GM21360 (cell line): ENCODE measurements at regions not wholly inside any gene's neighbourhood (a gene's known extent, or its start where the extent isn't known, plus 50 kb on each side); places are given as distances from the start of the nearest gene placed in this dataset.
"Not testable (repeated sequence)": the region's sequence is repeated elsewhere in the genome, so short reads cannot be mapped to it uniquely, and the experiment has no call there.

Source experiments
- ATAC-seq: cut with Tn5 transposase; IDR thresholded peaks from one replicate; pipeline ENCODE4 v1.9.1; 2021; ENCODE audit warnings: mild to moderate bottlenecking, moderate library complexity; ENCODE audit not compliant: unreplicated experiment

DNA sequence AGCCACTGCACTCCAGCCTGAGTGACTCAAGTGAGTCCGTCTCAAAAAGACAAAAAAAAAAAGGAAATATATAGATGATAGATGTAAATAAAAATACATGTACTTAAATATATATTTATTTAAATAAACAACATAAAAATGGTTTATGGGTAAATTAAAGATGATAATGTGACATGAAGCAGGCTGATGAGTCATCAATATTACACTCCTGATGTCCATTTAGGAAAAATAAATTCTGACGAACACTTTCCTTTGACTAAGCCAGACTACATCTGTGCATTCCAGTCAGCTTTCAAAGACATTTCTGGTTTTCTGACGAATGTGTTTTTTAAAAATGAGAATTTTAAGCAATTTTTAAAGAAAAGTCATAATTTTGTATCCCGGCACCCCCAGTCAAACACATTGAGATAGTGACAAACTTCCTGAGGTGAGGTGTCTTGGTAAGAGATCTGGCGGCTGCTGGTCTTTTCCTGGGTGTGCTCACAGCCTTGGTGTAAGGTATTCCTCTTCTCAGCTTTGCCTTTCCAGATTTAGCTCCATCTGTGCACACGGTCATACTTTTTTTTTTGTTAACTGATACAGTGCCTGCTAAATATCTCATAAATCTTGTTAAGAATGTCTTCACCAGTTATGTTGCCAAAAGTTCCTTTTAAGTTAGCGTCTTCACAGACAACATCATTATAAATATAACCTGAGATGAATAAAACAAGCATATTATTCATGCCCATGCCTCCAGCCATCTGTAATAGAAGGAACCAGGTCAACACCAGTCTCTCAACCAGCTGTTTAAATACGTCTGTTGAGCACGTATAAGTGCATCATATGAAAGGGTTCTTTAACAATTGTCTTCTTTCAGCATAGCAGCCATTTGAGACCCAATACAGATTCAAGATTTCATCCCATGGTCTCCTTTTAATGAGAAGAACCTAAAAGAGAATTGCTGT is 214.5 kb upstream of the PLD5 start:
- ATAC-seq = no peak

DNA sequence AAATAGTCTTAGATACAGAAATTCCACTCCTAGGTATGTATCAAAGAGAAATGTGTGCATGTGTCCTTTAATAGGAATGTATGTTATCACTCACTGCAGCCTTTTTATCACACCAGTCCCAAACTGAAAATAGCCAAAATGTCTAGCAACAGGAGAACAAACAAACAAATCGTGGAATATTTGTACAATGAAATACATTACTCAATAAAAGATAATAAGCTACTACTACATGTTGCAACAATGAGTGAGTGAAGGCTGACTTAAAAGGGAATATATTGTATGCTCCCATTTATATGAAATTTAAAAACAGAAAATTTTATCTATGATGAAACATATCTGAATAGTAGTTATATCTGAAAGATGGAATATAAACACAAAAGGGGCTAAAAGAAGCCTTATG is 212.1 kb upstream of the PLD5 start:
- ATAC-seq = no peak

DNA sequence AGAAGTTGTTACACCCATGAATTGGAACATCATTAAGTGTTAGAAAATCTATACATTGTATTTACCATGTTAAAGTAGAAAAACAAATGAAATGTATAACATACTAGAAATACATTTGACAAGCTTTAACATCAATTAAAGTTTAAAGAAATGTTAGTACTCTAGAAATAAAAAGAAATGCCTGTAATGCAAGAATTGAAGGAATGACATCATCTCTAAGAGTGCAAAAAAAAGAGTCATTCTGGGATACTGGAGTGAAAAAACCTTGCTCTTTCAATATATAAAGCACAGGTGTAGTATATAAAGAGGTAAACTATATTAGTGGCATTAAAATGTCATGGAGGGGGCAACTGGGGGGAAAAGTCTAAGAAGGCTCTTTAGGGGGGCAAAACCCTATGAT is 210.8 kb upstream of the PLD5 start:
- no peak for ATAC-seq

DNA sequence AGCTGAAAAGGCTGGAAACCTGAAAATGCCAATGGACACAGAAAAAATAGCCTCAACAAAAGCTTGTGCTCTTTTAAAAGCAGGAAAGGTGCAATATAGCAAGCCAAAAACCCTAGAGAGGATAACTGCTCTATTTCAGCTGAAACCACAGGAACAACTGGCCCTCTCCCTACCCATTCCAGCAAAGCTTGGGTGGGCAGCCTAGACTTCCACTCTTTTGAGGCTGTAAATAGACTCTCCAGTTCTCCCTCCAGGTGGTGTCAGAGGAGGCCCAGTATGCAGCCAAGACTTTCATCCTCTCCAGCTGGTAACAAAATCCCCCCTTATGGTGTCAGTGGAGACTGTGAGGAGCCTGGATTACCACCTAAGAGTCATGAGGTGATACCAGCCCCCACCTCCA is 206.9 kb upstream of the PLD5 start:
- ATAC-seq = no peak

DNA sequence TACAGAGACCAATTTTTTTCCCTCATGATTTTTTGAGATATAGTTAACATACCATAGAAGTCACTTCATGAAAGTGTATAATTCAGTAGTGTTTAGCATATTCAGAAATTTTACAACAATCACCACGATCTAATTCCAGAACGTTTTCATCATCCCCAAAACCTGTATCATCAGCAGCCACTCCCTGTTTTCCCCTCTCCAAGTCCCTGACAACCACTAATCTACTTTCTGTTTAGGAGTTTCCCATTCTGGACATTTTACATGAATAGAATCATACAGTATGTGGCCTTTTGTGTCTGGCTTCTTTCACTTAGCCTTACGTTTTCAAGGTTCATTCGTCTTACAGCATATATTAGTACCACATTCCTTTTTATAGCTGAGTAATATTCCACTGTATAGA is 204.2 kb upstream of the PLD5 start:
- no peak for ATAC-seq

DNA sequence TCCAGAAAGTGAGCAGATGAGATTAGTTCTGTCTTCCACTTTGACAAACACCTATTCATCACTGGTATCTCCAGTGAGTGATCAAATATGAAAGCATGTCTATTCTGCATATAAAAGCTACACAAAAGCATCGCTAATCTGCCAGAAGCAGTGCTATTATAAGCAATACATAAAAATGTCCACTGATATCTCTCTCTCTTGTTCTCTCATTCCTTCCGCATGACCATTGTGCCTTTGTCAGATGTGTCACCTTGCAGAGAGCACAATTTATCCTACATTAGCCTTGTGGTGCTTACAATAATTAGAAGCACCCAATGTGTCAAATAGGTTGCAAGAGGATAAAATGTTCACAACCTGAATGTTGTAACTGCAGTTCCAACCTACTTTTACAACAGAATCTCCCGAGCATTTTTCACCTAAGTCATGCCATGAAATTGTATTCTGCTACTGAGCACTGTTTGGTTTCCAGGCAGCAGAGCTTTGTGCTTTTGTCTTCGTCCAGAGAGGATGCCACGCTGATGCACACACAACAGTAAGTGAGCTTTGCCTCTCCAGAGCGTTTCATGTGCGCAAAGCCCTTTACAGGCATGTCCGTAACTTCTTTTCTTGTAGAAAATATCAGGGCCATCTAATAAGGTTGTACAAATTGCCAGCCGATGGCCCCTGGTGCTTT is 198.7 kb upstream of the PLD5 start:
- ATAC-seq = no peak

DNA sequence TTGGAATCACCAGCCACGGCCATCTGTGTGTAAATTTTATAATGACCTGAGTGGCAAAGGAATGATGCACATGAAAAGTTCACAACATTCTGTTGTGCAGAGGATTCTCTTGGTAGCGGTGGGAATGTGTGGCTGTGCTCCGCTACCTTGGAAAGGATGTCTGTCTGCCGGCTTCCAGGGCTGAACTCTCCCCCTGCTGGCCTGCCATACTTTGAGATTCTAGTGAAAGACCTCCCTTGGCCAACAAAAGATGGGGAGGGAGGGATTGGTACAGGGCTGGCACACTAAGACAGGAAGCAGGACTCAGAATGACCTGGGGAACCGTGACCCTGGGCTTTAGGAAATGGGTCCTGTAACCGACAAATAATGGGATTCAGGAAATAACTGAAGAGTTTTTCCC is 194.5 kb upstream of the PLD5 start:
- ATAC-seq = no peak

DNA sequence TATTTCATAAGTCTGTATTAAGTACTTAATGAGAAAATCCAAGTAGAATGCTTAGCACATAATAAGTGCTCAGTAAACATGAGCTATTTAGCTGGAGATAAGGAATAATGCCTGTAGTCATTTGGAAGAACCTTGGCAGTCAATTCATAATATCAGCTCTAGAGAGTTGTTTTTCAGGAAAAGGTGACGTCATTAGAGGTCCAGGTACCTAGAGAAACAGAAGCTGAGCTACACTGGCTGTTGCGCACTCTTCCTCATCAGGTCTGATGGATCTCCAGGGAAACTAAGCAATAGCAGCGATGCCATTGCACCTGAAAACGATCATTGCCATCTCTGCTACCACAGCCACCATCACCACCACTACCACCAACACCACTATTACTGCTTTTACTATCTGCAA is 187.8 kb upstream of the PLD5 start:
- ATAC-seq = no peak

DNA sequence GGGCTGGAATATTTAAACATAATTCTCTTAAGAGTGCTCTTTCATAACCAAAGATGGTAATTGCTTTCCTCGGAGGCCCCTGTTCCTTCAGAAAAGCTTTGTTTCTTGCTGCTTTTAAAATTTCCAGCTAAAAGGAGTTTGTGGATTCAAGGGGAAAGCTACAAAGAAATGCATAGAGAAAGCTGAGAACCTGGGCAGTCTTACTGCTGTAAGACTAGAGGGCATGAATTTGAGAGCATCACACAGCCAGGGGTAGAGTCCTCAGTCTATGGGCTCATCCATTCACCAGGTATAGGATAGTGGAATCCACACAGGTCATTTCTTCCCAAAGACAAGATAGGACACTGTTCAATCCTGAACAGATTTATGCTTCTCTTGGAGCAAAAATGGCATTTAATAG is 186.3 kb upstream of the PLD5 start:
- ATAC-seq = no peak

DNA sequence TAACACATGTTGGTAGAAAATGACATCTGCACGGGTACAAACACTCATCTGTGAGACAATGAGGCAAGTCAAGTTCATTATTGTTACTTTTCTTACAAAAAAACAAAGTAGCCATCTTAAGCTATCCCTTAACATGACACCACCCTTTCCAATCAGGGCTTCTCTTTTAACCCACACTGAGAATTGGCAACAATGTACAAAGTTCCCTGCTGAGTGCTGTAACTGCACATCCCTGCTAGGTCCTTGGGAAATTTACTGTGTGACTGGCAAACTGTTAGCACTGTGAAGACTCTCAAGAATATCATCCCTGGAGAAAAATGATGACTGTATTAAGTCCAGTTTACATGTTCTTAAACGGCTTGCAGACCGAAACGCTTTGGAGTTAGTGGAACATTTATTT is 185.8 kb upstream of the PLD5 start:
- ATAC-seq = no peak

DNA sequence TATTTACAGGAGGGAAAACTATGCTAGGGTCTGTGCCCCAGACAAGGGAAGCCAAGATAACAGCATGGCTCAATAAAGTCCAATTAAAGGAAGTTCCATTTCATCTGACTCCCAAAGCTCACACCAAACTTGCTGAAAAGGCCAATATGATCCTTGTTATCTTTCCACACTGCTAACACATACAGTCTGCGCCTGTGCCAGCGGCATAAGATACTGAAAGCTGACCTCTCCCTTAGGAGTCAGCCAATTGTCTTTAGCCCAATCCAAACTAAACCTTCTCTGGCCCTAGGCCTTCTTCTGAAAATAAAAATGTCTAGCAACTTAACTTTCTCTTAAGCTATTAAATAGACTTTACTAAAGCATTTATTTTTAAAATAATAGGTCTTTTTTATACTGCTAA is 179.0 kb upstream of the PLD5 start:
- no peak for ATAC-seq

DNA sequence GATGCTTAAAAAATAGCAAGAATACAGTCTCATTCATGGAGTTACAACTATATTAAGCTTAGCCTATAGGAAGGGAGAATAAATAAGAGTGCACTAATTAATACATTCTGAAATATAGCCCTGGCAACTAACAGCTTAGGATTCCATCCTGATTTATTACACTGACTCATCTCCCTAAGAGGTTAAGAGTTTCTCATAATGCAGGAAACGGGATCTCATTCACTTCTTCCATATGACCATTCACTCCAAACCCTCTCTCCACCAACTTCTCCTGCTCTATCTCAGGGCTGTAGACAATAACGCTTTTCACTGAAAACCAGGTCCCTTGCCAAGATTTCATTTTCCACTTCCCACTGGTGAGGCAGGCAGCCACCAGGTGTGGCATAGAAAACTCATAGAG is 168.5 kb upstream of the PLD5 start:
- ATAC-seq = no peak

DNA sequence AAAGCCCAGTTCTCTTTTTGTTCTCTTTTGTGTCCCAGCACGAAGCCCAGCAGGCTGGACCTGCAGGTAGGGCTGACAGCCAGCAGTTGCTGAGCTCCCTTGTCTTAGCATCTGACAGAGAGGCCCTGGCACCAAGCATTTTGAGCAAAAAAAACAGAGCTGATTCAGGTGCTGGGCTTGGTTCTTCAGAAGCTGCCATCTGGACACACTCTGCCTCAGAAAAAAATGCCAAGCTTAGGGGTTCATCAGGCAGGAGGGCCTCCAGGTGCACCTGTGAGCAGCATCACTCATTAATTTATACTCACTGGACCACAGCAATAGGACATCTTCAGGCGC is 167.1 kb upstream of the PLD5 start:
- ATAC-seq = no peak

DNA sequence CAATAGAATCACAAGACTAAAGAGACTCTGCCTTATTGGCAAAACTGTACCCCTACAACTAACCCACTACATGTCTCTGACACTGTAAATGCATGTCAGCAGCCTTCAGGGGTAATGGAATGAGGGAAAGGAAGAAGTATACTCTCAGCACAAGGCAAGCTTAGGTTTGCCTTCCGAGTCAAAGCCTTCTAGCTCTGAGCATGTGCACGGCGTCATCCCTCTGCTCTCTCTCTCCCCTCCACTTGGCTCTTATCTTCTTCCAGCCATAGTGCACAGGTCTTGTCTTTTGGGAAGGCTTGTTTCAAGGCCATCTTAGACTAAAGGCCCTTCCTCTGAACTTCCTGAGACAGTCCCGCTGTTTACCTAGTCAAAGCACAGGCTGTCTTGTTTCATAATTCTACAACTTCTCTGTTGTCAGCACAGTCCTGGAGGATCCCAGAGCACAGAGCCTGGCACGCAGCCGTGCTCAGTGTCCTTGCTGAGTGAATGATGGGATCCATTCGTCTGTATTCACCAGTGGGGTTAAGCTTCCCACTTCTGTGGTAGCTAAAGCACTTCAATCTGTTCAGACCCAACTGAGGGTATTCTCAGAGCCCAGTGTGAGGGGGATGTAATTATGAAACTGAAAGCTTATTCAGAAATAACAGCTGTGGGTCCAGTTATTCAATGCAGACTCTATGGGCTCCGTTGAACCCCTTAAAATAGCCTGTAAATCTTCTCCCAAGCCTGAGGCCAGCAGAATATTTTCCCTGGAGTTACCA is 166.5 kb upstream of the PLD5 start:
- ATAC-seq = no peak

DNA sequence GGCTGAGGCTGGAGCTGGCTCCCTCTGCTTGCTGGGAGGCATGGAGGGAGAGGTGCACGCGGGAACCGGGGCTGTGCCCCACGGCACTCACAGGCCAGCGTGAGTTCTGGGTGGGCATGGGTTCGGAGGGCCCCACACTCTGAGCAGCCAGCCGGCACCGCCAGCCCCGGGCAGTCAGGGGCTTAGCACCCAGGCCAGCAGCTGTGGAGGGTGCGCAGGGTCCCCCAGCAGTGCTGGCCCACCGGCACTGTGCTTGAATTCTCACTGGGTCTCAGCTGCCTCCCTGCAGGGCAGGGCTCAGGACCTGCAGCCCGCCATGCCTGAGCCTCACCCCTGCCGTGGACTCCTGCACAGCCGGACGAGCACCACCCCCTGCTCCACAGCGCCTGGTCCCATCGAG is 164.9 kb upstream of the PLD5 start:
- ATAC-seq = no peak

DNA sequence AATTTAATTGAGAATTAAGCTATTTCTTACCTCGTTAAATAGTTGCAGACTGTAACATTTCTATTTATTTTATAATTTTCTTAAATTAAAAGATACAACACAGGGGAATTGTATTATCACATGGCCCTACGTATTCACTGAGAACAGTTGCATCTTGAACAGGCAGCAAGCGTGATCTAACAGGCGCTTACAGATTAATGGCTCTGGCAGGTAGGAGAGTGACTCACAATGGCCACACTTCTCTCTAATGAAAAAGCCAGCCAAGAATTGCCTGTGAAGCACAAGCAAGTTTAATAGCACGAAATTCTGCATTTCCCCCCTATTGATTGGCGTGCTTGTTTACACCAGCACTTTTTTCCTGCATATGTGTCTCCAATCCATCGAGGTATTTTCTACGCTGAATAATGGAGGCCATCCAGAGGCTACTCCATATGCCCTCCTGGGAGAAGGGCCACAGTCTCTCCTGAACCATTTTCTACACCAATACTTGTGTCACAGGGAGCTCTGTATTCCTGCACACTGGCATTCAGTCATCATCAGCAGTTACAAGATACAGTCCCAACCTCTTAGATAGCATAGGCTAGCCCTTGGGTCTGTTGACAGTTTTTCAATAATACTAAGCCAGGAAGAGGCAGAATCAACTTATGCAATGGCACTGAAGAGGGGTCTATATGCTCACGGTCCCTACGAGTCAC is 150.6 kb upstream of the PLD5 start:
- ATAC-seq = no peak

DNA sequence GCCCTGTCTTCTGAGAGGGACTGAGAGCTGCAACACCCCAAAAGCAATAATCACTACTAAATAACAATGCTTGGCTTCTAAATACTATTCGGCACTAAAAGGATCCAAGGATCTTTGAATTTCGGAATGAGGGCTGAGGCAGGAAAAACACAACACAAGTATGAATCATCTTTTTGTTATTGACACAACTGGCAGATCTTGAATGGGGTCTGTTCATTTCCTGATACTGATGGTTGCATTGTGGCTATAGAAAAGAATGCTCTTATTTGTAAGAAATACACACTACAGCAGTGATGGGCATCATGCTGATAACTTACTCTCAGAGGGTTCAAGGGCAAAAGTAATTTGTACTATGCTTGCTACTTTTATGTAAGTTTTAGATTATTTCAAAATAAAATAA is 149.2 kb upstream of the PLD5 start:
- ATAC-seq = no peak

DNA sequence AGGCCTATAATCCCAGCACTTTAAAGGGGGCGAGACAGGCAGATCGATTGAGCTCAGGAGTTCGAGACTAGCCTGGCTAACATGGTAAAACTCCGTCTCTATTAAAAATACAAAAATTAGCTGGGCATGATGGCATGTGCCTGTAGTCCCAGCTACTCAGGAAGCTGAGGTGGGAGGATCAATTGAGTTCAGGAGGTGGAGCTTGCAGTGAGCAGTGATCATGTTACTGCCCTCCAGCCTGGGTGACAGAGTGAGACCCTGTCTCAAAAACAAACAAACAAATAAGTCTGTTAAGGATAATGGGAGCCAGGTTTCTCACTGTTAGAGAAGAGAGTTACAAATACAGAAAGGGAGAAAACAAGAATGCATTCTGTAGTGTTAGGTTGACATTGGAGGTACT is 148.7 kb upstream of the PLD5 start:
- not testable (repeated sequence) for ATAC-seq

DNA sequence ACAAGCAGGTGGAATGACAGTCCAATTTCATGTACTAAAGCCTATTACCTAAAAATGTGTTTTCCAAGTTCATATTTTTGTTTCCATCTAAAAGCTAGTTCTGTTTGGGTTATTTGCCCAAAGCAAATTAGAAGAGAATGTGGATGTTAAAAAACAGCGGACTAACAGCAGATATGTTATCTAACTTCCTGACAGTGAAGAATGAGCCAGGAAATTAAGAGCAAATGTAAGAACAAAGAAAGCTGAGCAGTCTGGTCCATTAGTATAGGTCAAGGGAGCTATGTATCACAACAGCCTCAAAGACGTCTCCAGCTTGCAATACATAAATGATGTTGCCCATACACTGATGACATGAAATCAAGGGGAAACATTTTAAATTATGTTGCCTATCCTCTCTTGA is 145.5 kb upstream of the PLD5 start:
- no peak for ATAC-seq

DNA sequence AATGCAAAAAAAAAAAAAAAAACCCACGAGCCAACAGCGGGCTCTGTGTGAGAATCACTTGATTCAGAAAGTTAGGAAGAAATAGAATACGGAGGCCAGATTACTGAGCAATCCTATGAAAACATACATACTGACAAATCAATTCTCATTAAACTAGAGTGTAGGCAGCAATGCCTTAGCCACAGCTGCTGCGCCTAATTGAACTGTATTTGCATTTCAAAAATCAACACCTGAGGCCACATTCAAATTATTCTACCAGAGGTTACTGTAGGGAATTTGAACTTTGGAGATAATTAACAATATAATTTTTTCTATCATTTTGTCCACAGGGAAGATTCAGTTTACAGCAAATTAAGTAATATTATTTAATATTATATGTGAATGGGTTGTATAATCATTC is 138.4 kb upstream of the PLD5 start:
- no peak for ATAC-seq

DNA sequence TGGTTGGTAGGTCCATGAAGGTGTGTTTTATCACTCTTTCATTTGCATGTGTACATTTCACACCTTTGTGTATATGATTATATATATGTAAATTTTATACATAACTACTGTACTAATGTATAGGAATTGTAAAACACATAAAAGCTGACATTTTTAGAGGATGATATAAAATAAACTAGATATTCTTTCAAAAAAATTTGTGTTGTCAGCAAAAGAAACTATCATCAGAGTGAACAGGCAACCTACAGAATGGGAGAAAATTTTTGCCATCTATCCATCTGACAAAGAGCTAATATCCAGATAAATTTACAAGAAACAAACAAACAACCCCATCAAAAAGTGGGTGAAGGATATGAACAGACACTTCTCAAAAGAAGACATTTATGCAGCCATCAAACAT is 129.3 kb upstream of the PLD5 start:
- not testable (repeated sequence) for ATAC-seq
